ENCODE measurements at regions not wholly inside any gene's neighbourhood (a gene's known extent, or its start where the extent isn't known, plus 50 kb on each side); places are given as distances from the start of the nearest gene placed in this dataset.
"Not testable (repeated sequence)": the region's sequence is repeated elsewhere in the genome, so short reads cannot be mapped to it uniquely, and the experiment has no call there.

DNA sequence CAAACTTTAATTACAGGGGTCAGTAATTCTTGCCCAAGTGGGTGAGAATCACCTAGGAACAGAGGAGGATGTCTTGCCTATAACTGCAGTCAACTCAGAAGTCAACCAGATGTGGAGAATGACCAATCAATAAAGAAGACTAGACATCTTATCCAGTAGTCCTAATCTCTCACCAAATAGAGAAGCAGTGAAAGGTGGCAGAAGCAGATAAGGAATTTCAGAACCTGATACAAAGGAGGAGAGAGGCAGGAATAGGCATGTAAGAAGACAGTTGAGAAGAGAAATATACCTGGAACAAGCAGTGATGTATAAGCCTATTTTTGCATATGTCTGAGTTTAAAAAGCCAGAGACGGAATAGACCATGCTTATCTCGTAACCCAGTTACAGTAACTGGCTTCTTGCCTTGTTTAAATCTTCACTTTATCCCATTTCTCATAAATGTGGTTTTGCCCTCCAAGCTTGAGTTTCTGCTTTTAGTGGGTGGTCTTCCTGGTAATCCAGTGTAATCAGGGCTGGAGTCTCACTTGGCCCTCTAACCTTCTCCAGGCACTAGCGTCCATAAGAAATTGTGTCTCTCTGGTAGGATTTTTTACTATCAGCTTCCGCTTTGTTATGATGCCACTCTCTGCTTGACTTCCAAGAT is 401.0 kb downstream of the SUCLG1 start:
- TF ChIP-seq, protein P1, sequence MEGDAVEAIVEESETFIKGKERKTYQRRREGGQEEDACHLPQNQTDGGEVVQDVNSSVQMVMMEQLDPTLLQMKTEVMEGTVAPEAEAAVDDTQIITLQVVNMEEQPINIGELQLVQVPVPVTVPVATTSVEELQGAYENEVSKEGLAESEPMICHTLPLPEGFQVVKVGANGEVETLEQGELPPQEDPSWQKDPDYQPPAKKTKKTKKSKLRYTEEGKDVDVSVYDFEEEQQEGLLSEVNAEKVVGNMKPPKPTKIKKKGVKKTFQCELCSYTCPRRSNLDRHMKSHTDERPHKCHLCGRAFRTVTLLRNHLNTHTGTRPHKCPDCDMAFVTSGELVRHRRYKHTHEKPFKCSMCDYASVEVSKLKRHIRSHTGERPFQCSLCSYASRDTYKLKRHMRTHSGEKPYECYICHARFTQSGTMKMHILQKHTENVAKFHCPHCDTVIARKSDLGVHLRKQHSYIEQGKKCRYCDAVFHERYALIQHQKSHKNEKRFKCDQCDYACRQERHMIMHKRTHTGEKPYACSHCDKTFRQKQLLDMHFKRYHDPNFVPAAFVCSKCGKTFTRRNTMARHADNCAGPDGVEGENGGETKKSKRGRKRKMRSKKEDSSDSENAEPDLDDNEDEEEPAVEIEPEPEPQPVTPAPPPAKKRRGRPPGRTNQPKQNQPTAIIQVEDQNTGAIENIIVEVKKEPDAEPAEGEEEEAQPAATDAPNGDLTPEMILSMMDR (IDR thresholded peaks at IDR 0.05; ENCODE audit: low read depth, low read length): no peak
- no peak for DNase-seq (ENCODE audit: low read depth in 2 of 2)
- no peak overlapping the region for H3K4me3 ChIP-seq (replicated peaks in 1 of 2; ENCODE audit: low read depth in 2 of 2, low read length in 2 of 2)

DNA sequence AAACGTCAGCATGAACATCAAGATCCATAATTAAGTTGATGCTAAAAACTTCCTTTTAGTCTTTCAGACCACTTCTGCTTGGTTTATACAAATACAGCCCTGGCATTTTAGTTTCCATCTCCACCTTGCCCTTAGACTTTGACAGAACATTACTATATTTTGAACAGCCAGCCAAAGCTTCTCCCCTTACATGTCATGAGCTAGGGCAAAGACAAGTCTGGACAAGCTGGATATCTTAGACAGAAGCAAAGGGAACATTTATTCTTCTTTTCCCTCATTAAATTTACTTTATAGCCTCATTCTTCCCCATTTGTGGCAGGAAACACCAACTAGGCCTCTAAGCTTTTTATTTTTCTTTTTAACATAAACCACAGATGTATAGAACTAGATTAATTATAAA is 403.3 kb downstream of the SUCLG1 start:
- no peak overlapping the region for H3K4me3 ChIP-seq (replicated peaks in 1 of 2; ENCODE audit: low read depth in 2 of 2, low read length in 2 of 2)
- DNase-seq (ENCODE audit: low read depth in 2 of 2): no peak
- TF ChIP-seq, protein P1 (IDR thresholded peaks at IDR 0.05; ENCODE audit: low read depth, low read length): no peak

DNA sequence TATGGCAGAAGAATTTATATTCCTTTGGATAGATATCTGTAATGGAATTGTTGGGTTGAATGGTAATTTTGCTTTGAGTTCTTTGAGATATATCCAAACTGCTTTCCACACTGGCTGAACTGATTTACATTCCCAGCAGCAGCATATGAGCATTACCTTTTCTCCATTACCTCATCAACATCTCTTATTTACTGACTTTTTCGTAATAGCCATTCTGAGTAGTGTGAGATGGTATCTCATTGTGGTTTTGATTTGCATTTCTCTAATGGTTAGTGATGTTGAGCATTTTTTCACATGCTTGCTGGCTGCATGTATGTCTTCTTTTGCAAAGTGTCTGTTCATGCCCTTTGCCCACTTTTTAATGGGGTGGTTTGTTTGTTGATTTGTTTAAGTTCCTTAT is 404.5 kb downstream of the SUCLG1 start:
- not testable (repeated sequence) for H3K4me3 ChIP-seq (replicated peaks in 1 of 2; ENCODE audit: low read depth in 2 of 2, low read length in 2 of 2); DNase-seq (ENCODE audit: low read depth in 2 of 2)

DNA sequence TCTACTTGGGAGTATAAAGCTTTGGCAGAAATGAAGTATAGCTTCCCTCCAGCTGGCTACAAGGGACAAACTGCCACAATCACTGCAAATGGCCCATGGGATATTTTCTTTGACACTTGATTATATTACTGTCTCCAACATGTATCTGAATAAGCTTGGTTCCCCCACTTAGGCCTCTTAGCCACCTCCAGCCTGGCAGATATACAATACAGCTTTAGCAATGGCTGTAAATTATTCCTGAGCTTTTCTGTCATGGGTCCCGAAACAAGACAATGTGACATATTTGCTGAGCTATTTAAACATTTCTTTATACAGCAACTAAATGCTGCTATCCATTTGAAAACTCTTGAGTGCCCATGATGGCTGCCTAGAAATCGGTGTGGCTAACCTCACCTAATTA is 406.2 kb downstream of the SUCLG1 start:
- TF ChIP-seq, protein P1 (IDR thresholded peaks at IDR 0.05; ENCODE audit: low read depth, low read length): no peak
- no peak for DNase-seq (ENCODE audit: low read depth in 2 of 2)
- no peak overlapping the region for H3K4me3 ChIP-seq (replicated peaks in 1 of 2; ENCODE audit: low read depth in 2 of 2, low read length in 2 of 2)

DNA sequence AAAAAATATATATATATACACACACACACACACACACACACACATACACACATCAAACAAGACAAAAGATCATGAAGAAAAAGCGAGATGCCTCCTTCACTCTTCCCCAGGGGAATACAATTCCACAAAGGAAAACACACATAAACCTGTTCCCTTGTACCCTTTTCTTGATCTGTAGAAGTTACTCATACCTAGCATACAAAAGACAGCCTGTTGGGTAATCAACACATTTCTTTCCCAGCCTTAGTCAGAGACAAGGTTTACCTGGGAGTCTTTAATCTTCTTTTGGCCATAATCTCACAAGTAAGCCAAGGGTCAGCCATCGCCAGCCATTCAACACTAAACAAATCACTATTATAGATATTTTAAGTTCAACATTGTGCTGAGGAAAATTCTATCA is 407.0 kb downstream of the SUCLG1 start:
- DNase-seq (ENCODE audit: low read depth in 2 of 2): no peak
- TF ChIP-seq, protein P1 (IDR thresholded peaks at IDR 0.05; ENCODE audit: low read depth, low read length): no peak
- no peak overlapping the region for H3K4me3 ChIP-seq (replicated peaks in 1 of 2; ENCODE audit: low read depth in 2 of 2, low read length in 2 of 2)

DNA sequence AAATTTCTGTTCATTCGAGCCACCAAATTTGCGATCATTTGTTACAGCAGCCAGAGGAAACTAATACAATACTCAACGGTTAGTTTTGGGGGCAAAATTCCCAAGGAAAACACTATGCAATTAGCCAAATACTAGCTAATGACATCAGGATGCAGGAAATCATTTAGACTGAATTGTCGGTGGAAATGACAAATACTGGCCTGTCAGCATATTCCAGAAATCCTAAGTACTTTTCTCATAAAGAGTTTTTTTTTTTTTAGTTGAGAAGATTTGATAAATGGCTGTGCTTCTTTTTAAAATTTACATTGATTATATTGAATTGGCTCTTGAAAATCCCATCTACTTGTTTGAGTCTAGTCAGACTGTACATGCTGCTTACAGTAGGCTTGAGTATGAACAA is 410.1 kb downstream of the SUCLG1 start:
- no peak for DNase-seq (ENCODE audit: low read depth in 2 of 2)
- H3K4me3 ChIP-seq (replicated peaks in 1 of 2; ENCODE audit: low read depth in 2 of 2, low read length in 2 of 2): no peak overlapping the region
- TF ChIP-seq, protein P1 (IDR thresholded peaks at IDR 0.05; ENCODE audit: low read depth, low read length): no peak

DNA sequence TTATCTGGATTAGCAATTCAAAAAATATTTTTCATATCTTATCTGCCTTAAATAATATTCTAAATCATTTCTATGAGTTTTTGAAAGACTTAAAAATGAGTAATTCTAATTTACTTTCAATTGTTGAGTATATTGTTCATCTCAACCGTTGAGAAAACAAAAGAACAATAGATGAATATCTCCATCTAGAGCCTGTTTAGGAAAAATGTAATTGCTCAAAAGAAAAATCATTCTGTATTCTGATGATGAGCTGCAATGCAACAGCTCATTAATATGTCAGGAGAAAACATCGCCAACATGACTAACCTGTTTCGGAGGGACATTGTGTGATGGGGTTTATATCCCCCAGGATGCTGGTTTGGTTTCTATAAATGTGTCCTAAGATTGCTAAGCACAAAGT is 417.6 kb downstream of the SUCLG1 start:
- no peak for DNase-seq (ENCODE audit: low read depth in 2 of 2)
- H3K4me3 ChIP-seq (replicated peaks in 1 of 2; ENCODE audit: low read depth in 2 of 2, low read length in 2 of 2): no peak overlapping the region
- TF ChIP-seq, protein P1 (IDR thresholded peaks at IDR 0.05; ENCODE audit: low read depth, low read length): no peak
